Dedifferentiated amniotic fluid mesenchymal stem cell (primary cell): ENCODE measurements at regions not wholly inside any gene's neighbourhood (a gene's known extent, or its start where the extent isn't known, plus 50 kb on each side); places are given as distances from the start of the nearest gene placed in this dataset.
"Not testable (repeated sequence)": the region's sequence is repeated elsewhere in the genome, so short reads cannot be mapped to it uniquely, and the experiment has no call there.

ENCODE experiments used
- DNase-seq: peaks from one replicate; pipeline ENCODE4 v3.0.0-alpha.2; 2016; ENCODE audit errors: extremely low spot score

GRCh38 chr2:210860276-210860675, 303.9 kb downstream of the CPS1 start:
- DNase-seq, result no peak

DNA sequence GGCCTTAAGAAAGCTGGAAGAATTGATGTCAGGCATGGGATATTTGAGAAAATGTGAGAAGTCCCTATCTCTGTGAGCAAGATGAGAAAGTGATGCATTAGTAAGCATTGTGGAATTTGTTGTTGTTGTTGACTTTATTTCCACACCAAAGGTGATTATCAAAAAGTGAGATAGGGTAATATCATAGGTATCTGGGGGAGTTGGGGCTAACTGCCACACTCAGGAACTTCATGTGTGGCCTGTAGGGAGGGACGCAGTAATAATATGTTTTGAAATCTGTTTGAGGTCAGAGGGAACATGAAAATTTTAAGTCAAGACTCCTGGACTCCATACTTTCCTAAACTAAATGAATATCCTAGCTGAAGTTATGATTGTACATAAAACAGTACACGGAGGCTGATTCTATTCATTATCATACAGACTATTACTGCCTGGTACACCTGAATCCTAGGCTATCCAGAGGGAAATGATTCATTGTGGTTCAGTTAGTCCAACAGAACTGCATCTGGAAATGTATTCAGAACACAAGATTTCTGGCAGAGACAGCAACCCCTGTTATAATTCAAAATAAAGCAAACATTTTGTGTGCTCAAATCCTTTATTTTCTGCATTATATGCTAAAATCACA, 304.8 kb downstream of the CPS1 start:
- DNase-seq, result no peak

DNA sequence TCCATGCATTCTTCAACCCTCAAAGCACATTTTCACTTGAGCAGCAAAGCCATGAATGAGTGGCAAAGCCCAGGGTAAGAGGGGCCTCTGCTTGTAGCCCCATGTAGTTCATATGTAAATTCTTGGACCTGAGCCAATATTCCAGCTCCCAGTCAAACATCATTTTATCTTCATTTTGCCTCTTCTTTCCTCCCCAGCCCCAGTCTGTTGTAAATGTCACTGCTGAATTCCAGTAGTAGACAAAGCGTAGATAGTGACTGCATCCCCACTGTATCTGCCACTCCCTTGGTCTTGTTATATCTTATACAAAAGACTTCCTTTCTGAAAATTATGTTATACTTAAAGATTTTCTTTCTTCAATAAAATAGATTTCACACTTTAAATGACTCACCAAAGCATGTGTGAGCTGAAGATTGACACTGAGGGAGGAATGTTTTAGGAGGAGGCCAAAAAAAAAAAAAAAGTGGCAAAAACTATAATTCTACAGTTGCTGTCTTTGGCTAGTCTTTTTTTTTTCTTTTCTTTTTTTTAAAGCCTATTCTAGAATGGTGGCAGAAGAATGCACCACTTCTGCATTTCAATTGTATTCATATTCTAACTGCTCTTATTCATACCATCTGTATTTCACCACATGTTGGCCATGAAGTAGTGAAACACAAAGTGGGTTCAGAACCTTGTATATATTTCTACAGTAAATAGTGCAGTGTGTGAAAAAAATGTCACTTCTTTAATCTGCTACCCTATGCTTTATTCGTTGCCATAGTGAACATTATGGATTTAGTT, 306.1 kb downstream of the CPS1 start:
- no peak for DNase-seq

DNA sequence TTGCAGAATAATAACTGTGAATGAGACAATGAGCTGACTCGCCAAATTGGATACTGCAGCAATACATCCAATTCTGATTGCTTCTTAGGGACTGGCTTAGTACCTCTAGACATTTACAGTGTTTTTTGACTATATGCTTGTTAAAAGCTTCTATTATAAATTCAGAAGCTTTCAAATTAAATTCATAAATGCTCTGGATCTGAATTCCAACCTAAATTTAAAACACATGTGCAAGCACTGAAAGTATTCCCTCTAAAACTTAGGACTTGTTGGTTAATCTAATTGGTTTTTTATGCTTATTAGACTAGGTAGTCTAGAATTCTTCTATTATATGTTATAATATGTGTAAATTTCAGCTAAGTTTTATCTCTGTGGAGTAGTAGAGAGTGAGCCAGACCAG, 306.9 kb downstream of the CPS1 start:
- DNase-seq, result no peak

DNA sequence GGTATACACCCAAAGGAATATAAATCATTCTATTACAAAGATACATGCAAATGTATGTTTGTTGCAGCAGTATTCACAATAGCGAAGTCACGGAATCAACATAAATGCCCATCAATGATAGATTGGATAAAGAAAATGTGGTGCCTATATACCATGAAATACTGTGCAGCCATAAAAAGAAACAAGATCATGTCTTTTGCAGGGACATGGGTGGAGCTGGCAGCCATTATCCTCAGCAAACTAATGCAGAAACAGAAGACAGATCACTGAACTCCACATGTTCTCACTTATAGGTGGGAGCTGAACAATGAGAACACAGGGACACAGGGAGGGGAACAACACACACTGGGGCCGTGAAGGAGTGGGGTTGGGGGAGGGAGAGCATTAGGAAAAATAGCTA, 315.2 kb downstream of the CPS1 start:
- not testable (repeated sequence) for DNase-seq

- no peak for DNase-seq
These were observed 317.2 kb downstream of the CPS1 start for GRCh38 chr2:210873631-210874030.

DNA sequence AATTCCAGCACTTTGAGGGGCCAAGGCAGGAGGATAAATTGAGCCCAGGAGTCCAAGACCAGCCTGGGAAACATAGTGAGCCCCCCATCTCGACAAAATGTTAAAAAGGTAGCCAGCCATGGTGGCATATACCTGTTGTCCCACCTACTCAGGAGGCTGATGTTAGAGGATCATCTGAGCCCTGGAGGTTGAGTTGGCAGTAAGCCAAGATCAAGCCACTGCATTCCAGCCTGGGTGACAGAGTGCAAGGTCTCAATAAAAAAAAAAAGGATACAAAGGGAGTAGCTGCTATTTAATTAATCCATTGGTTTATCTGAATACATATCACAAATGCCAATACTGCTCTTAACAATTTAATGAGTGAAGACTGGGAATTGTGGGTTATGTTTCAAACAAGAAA, 327.8 kb downstream of the CPS1 start:
- no peak for DNase-seq

DNA sequence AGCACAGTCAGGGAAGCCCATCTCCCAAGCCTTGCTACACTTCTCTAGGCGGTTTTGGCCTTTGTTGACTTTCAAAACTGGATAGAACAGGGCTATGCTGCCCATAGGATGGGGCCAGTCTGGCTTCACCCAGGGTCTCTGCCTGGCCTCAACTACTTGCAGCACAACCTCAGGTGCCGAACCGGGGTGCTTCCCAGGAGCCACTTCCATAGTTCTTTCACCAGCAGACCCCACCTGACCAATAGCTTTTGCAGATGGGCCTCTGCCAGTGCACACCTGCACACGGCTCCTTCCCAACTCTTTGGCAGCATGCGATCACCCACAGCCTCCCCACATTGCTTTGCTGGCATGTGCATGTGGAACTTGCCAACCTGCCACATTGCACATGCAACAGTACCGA, 331.6 kb downstream of the CPS1 start:
- DNase-seq, result no peak

GRCh38 chr2:210895132-210895531, 338.7 kb downstream of the CPS1 start:
- no peak for DNase-seq

- DNase-seq, result no peak
These were observed 342.7 kb downstream of the CPS1 start for GRCh38 chr2:210899131-210899530.

GRCh38 chr2:210901326-210901725, 344.9 kb downstream of the CPS1 start:
- DNase-seq, result no peak

DNA sequence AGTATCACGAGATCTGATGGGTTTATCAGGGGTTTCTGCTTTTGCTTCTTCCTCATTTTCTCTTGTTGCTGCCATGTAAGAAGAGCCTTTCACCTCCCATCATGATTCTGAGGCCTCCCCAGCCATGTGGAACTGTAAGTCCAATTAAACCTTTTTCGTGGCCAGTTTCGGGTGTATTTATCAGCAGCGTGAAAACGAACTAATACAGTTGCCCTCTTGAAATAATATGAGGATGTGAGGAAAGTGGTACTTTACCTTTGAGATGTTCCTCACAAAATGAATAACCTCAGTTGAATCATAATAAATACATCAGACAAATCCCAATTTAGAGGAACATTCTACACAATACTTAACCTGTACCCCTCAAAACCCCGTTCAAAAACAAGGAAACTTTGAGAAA, 356.4 kb downstream of the CPS1 start:
- DNase-seq, result no peak

DNA sequence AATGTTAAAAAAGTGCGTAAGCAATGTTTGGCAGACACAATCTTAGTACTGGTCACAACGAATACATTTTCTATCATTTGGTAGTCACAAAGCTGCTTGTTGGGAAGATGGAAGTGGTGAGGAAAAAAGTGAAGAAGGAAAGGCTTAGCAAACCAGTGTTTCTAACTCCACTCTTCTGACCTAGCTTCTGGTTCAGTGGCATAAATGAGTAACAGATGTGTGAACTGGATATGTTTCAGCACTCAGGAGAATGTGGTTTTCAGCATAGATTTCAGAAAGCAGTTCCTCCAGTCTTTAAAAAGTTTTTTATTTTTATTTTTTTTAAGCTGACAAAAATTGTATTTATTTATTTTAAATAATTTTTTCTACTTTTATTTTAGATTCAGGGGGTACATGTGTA, 357.1 kb downstream of the CPS1 start:
- DNase-seq, result peak; percentile 45

DNA sequence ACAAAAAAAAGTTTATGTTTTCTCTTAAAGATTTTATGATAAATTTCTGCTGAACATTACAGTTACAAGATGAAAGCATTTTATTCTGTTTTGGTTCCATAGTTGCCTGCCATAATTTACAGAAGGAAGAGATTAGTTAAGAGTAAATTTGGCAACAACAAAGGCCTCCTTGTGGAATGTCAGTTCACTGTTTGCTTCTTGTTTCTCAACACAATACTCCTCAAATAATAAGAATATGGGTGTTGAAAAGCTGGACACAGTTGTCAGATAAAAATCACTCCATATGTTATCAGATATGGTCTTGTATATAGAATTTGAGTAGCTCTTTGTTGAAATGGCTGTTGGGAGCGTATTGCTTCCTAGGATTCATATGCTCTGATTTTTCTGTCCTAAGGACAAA, 359.5 kb downstream of the CPS1 start:
- DNase-seq, result no peak

- no peak for DNase-seq
These were observed 361.1 kb downstream of the CPS1 start for GRCh38 chr2:210917465-210917864.

- DNase-seq, result no peak
These were observed 362.7 kb downstream of the CPS1 start for GRCh38 chr2:210919128-210919527.

DNA sequence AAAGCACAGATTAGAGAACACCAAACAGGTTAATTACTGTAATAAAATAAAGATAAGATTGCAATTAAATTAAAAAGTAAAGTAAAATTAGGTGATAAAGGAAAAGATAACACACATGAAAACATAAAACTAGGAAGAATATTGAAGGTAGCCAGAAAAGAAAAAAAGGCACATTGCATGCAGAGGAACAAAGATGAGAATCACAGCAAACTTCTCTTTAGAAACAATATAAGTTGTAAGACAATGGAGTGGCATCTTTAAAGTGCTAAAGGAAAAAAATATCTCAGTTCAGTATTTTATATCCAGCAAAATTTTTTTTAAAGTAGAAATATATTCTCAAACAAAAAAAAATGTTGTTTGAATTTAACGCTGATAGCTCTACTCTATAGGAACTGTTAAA, 366.0 kb downstream of the CPS1 start:
- DNase-seq, result no peak

DNA sequence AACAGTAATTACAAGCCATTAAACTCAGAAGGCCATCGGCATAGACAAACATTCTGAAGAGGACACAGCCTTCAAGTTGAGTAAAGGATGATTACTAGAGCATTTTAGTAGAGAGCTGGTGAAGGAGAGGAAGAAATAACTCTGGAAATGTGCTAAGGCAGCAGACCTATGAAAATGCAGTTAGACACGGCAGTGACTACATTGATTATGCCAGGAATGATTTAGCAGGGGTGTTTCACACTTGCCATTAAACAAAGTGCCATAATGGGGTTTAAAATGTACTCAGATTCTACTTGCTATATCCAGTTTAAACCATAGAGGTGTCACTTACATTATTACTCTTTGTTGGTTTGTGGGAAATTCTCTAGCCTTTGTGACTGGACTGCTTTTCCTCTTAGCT, 372.3 kb downstream of the CPS1 start:
- DNase-seq, result no peak

- peak; percentile 46 for DNase-seq
These were observed 381.8 kb downstream of the CPS1 start for GRCh38 chr2:210938228-210938627.

- DNase-seq, result no peak
These were observed 390.0 kb downstream of the CPS1 start for GRCh38 chr2:210946395-210946794.

- DNase-seq, result not testable (repeated sequence)
These were observed 394.1 kb downstream of the CPS1 start for GRCh38 chr2:210950434-210951060.

DNA sequence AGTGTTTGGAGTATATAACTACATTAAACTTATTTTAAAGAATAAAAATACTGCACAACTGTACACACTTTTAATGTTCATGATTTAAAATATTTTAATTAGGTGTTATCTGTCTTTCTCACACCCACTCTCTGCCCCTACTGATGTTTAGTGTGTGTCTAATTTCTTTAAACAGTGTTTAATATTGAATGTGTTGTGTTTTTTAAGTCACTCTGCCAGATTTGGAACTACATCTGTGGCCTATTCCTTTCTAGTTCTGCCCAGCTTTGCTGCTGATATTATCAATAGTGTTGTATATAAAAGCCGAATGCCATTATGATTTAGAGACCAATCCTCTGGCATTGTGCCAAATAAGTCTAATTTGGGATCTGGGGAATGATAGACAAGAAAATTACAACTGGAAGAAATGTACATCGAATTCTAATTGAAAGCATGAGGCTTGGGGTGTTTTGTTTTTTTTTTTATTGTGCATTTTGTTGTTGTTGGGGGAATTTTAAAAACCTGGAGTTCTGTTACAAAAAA, 398.0 kb downstream of the CPS1 start:
- no peak for DNase-seq

- DNase-seq, result peak; percentile 34
These were observed 399.2 kb downstream of the CPS1 start for GRCh38 chr2:210955591-210955990.
